GM12892 (cell line): ENCODE measurements at regions not wholly inside any gene's neighbourhood (a gene's known extent, or its start where the extent isn't known, plus 50 kb on each side); places are given as distances from the start of the nearest gene placed in this dataset.

Experiments
- POLR2A ChIP-seq: IDR thresholded peaks from 2 replicates; pipeline ENCODE4 v1.6.1; 2011; ENCODE audit warnings: low read depth, low read length, control low read depth
- TAF1 ChIP-seq: IDR thresholded peaks from 2 replicates; pipeline ENCODE4 v1.6.1; 2011; ENCODE audit warnings: low read depth, mild to moderate bottlenecking, control low read depth, low read length, borderline replicate concordance

DNA sequence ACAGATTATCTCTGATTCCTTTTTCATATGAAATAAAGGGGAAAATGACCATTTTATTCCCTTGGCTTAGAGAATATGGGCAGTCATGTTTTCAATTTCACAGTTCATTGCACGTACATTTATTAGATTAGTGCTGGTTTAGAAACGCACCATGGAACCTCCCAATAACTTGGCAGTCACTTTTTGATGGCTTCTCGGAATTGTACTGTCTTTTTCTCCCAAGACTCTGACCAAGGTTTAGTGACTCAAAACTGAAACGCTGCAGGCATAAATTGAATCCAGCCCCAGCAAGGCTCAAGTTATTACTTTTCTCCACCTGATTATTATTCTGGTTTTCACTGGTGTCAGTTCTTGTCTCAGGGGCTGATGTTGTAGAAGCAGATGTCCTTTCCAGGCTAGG is 55.6 kb upstream of the EGFLAM start:
- no peak for TF ChIP-seq POLR2A
- no peak for TF ChIP-seq TAF1
